Liver (tissue), 8 donors: ENCODE measurements at regions not wholly inside any gene's neighbourhood (a gene's known extent, or its start where the extent isn't known, plus 50 kb on each side); places are given as distances from the start of the nearest gene placed in this dataset.

Source experiments
- DNase-seq: peaks from one replicate; pipeline ENCODE4 v3.0.0-alpha.2; 2017; ENCODE audit warnings: low spot score
- H3K27ac ChIP-seq, 2 donors: one replicate each; pipeline ENCODE4 v1.7.0; 2013; ENCODE audit warnings: inconsistent platforms in 2 of 2, low read length in 2 of 2, control low read depth in 1 of 2, low read depth in 1 of 2, mild to moderate bottlenecking in 1 of 2
- H3K27me3 ChIP-seq, 4 donors: one replicate each; pipeline versions ENCODE4 v1.6.1 to v1.7.0; 2013; ENCODE audit warnings: low read length in 3 of 4, inconsistent platforms in 1 of 4, mild to moderate bottlenecking in 1 of 4, moderate library complexity in 1 of 4; ENCODE audit not compliant: control insufficient read depth in 4 of 4, insufficient read depth in 4 of 4
- H3K36me3 ChIP-seq, 4 donors: one replicate each; pipeline versions ENCODE4 v1.6.1 to v1.7.0; 2013; ENCODE audit warnings: low read length in 3 of 4, mild to moderate bottlenecking in 3 of 4, low read depth in 1 of 4, moderate library complexity in 1 of 4; ENCODE audit not compliant: control insufficient read depth in 4 of 4, insufficient read depth in 3 of 4
- H3K4me1 ChIP-seq, 4 donors: one replicate each; pipeline versions ENCODE4 v1.6.1 to v1.7.0; 2013; ENCODE audit warnings: low read length in 3 of 4, mild to moderate bottlenecking in 3 of 4, moderate library complexity in 1 of 4; ENCODE audit not compliant: control insufficient read depth in 4 of 4, insufficient read depth in 4 of 4
- H3K4me3 ChIP-seq, 3 donors: one replicate each; pipeline versions ENCODE4 v1.6.1 to v1.7.0; 2013; ENCODE audit warnings: low read length in 3 of 3, control low read depth in 1 of 3, low read depth in 1 of 3, mild to moderate bottlenecking in 1 of 3
- H3K9ac ChIP-seq, 2 donors: one replicate each; pipeline ENCODE4 v1.7.0; 2013; ENCODE audit warnings: low read length in 2 of 2, mild to moderate bottlenecking in 2 of 2, moderate library complexity in 2 of 2, control low read depth in 1 of 2, low read depth in 1 of 2
- H3K9me3 ChIP-seq, 4 donors: one replicate each; pipeline versions ENCODE4 v1.6.1 to v1.7.0; 2013; ENCODE audit warnings: low read length in 3 of 4; ENCODE audit not compliant: control insufficient read depth in 4 of 4
- CTCF ChIP-seq: fragments of 150-350 bp; IDR thresholded peaks from 2 replicates; pipeline ENCODE4 v1.5.1; 2017; ENCODE audit warnings: improper control_type of control experiment, low read depth, low read length; ENCODE audit not compliant: missing input control
- EGR1 ChIP-seq, 2 donors: IDR thresholded peaks; 2 replicates each; pipeline ENCODE4 v1.6.1; 2016 to 2018; ENCODE audit warnings: antibody characterized with exemption in 2 of 2, low read depth in 2 of 2
- FOXA1 ChIP-seq: IDR thresholded peaks from 2 replicates; pipeline ENCODE4 v1.6.1; 2016; ENCODE audit warnings: antibody characterized with exemption
- FOXA2 ChIP-seq: IDR thresholded peaks from 2 replicates; pipeline ENCODE4 v1.6.1; 2016; ENCODE audit warnings: antibody characterized with exemption
- GABPA ChIP-seq, 2 donors: IDR thresholded peaks in 1 of 2; conservative IDR thresholded peaks in 1 of 2; 2 replicates each; pipeline ENCODE4 v1.6.1; 2016; ENCODE audit warnings: antibody characterized with exemption in 2 of 2, mild to moderate bottlenecking in 1 of 2, moderate library complexity in 1 of 2
- HNF4A ChIP-seq, 2 donors: conservative IDR thresholded peaks; 2 replicates each; pipeline ENCODE4 v1.6.1; 2016; ENCODE audit warnings: antibody characterized with exemption in 2 of 2, mild to moderate bottlenecking in 2 of 2
- HNF4G ChIP-seq: IDR thresholded peaks from 2 replicates; pipeline ENCODE4 v1.6.1; 2016; ENCODE audit warnings: antibody characterized with exemption
- JUND ChIP-seq, 2 donors: IDR thresholded peaks; 2 replicates each; pipeline ENCODE4 v1.6.1; 2016; ENCODE audit warnings: antibody characterized with exemption in 2 of 2
- MAX ChIP-seq: IDR thresholded peaks from 2 replicates; pipeline ENCODE4 v1.6.1; 2016; ENCODE audit warnings: antibody characterized with exemption
- NR2F2 ChIP-seq: IDR thresholded peaks from 2 replicates; pipeline ENCODE4 v1.6.1; 2016; ENCODE audit warnings: antibody characterized with exemption
- RAD21 ChIP-seq, 2 donors: IDR thresholded peaks; 2 replicates each; pipeline ENCODE4 v1.6.1; 2016; ENCODE audit warnings: antibody characterized with exemption in 2 of 2, mild to moderate bottlenecking in 2 of 2
- REST ChIP-seq: IDR thresholded peaks from 2 replicates; pipeline ENCODE4 v1.6.1; 2016; ENCODE audit warnings: antibody characterized with exemption, mild to moderate bottlenecking
- RXRA ChIP-seq, 2 donors: IDR thresholded peaks; 2 replicates each; pipeline ENCODE4 v1.6.1; 2017 to 2018; ENCODE audit warnings: antibody characterized with exemption in 2 of 2, mild to moderate bottlenecking in 1 of 2
- SP1 ChIP-seq: IDR thresholded peaks from 2 replicates; pipeline ENCODE4 v1.6.1; 2018; ENCODE audit warnings: antibody characterized with exemption, mild to moderate bottlenecking
- TAF1 ChIP-seq: conservative IDR thresholded peaks from 2 replicates; pipeline ENCODE4 v1.6.1; 2016; ENCODE audit warnings: antibody characterized with exemption, mild to moderate bottlenecking
- YY1 ChIP-seq: IDR thresholded peaks from 2 replicates; pipeline ENCODE4 v1.6.1; 2016; ENCODE audit warnings: antibody characterized with exemption, mild to moderate bottlenecking
- ZBTB33 ChIP-seq: IDR thresholded peaks from 2 replicates; pipeline ENCODE4 v1.6.1; 2016; ENCODE audit warnings: antibody characterized with exemption
- WGBS: extraction: QIAGEN DNeasy Blood & Tissue Kit; methylation state at CpG from one replicate; pipeline ENCODE4 v1.1.7; 2013; 5-methylcytosine and 5-hydroxymethylcytosine counted together
- TF ChIP-seq, protein P1 (sequence below): IDR thresholded peaks from 2 replicates; pipeline ENCODE4 v1.6.1; 2016; ENCODE audit warnings: antibody characterized with exemption
- donor health status: healthy.
- donor health status: healthy.
- donor health status: healthy.
- donor health status: healthy.
- donor health status: healthy.

DNA sequence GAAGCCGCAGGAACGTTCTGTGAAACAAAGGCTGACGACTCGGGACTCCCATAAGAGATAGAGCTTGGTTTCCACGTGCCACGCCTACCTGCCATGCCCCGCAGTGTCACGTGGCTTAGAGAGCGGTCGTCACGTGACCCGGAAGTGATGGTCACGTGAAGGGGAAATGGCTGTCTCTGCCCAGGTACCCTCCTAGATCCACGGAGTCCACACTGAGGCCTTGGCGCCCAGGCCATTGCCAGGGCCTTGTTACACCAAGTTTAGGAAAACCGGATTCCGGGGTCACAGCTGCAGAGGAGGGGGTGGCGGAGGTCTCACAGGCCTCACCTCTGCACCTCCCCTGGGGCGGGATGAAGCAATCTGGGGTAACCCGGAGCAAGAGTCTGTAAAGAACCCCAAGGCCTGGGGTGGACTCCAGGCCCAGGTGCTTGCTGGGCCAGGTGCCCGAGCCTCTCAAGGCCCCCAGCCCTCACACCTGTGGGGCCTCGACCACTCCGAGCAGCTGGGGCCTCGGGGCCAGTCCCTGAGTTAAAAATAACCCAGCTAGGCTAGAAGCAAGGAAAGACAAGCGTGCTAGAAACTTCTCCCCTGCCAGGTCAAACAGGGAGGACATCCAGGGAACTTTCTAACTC is 113.5 kb upstream of the ZNF236 start (continued):
- TF ChIP-seq, protein P1, sequence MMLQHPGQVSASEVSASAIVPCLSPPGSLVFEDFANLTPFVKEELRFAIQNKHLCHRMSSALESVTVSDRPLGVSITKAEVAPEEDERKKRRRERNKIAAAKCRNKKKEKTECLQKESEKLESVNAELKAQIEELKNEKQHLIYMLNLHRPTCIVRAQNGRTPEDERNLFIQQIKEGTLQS = no peak
- TF ChIP-seq EGR1 (IDR thresholded peaks at IDR 0.05; ENCODE audit: low read depth in 2 of 2) (no peak), NR2F2 (no peak), FOXA2 (no peak)

GRCh38 chr18:76708071-76708721 is 114.2 kb upstream of the ZNF236 start:
- H3K9me3 ChIP-seq = no peaks in the 10 kb centered on the region
- no peaks in the 10 kb centered on the region for H3K27me3 ChIP-seq
- DNase-seq = no peak
- H3K4me3 ChIP-seq = no peak overlapping the region
- no peak overlapping the region for H3K27ac ChIP-seq
- WGBS = 94% methylated on average over 28 of the region's 28 CpGs
- no peaks in the 10 kb centered on the region for H3K36me3 ChIP-seq
- no peak overlapping the region for H3K9ac ChIP-seq
- TF ChIP-seq HNF4G (no peak), REST (no peak), ZBTB33 (no peak), GABPA (IDR thresholded peaks at IDR 0.05 in 1 of 2, conservative IDR thresholded peaks at IDR 0.05 in 1 of 2) (no peak), EGR1 (IDR thresholded peaks at IDR 0.05; ENCODE audit: low read depth in 2 of 2) (no peak), MAX (no peak), JUND (IDR thresholded peaks at IDR 0.05) (no peak), NR2F2 (no peak), TAF1 (no peak), SP1 (no peak), FOXA2 (no peak), FOXA1 (no peak), YY1 (no peak), HNF4A (conservative IDR thresholded peaks at IDR 0.05) (no peak), CTCF (no peak), RXRA (IDR thresholded peaks at IDR 0.05) (no peak), RAD21 (IDR thresholded peaks at IDR 0.05) (no peak)
- TF ChIP-seq, protein P1 = no peak
- H3K4me1 ChIP-seq = peaks cover 0 to 2% (median 2%) of the 10 kb centered on the region in 4 donors
